ENCODE measurements at regions not wholly inside any gene's neighbourhood (a gene's known extent, or its start where the extent isn't known, plus 50 kb on each side); places are given as distances from the start of the nearest gene placed in this dataset.

DNA sequence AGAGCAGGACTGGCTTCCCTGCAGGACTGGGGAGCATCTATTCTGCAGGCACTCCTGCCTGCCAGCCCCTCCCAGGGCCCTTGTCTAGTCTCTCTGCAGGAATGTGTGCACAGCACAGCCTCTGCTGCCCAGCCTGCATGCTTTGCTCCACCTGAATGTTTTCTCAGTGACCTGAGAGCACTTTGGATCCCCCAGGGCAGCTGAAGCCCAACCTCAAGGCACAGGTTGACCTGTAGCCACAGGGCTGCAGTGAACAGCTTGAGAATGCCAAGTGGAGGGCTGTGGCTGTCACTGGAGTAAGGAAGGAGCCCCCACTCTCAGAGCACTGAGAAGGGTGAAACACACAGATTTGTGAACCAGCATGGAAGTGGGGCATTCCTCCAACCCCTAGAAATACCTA is 760.2 kb downstream of the STIM2 start:
- no peak for ATAC-seq (replicated peaks; ENCODE audit: extremely low read depth, poor library complexity, severe bottlenecking)
- no peak for DNase-seq (ENCODE audit: low spot score in 2 of 2)
- Mint-ChIP-seq H3K36me3 (ENCODE audit: insufficient read depth) (peaks cover 2% of the 10 kb centered on the region), H3K27ac (ENCODE audit: low read depth) (no peak overlapping the region), H3K4me3 (no peak overlapping the region), H3K27me3 (no peaks in the 10 kb centered on the region), H3K4me1 (no peaks in the 10 kb centered on the region), H3K9me3 (peaks cover 23% of the 10 kb centered on the region)

DNA sequence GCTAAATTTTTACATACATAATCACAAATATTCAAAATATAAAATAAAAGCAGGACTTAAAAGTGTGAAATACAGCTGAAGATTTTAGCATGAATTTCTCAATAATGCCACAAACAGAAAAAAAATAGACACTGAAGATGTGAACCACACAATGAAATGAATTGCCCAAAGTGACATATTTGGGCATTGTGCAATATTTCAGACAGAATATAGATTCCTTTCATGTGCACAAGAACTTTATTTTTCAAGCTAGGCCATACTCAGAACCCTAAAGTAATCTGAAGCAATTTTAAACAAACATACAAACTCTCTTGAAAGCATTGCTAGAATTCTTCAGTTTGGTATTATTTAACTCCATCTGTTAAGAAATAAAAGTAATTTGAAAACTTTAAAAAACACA is 764.1 kb downstream of the STIM2 start:
- Mint-ChIP-seq H3K27ac (ENCODE audit: low read depth) (no peak overlapping the region), H3K36me3 (ENCODE audit: insufficient read depth) (peaks cover 2% of the 10 kb centered on the region), H3K4me3 (no peak overlapping the region), H3K27me3 (no peaks in the 10 kb centered on the region), H3K9me3 (peaks cover 23% of the 10 kb centered on the region), H3K4me1 (no peaks in the 10 kb centered on the region)
- DNase-seq (ENCODE audit: low spot score in 2 of 2) (no peak), ATAC-seq (replicated peaks; ENCODE audit: extremely low read depth, poor library complexity, severe bottlenecking) (no peak)

DNA sequence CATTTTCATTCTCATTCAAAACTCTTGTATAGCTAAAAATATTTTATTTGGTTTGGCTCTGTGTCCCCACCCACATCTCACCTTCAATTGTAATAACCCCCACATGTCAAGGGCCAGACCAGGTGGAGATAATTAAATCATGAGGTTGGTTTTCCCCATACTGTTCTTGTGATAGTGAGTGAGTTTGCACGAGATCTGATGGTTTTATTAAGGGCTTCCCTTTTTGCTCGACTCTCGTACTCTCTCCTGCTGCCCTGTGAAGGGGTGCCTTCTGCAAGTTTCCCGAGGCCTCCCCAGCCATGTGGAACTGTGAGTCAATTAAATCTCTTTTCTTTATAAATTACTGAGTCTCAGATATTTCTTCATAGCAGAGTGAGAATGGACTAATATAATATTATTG is 768.0 kb downstream of the STIM2 start:
- H3K36me3 Mint-ChIP-seq (ENCODE audit: insufficient read depth) = no peaks in the 10 kb centered on the region
- peaks cover 7% of the 10 kb centered on the region for H3K9me3 Mint-ChIP-seq
- H3K4me3 Mint-ChIP-seq = no peak overlapping the region
- no peaks in the 10 kb centered on the region for H3K27me3 Mint-ChIP-seq
- ATAC-seq (replicated peaks; ENCODE audit: extremely low read depth, poor library complexity, severe bottlenecking) = no peak
- DNase-seq (ENCODE audit: low spot score in 2 of 2) = no peak
- no peaks in the 10 kb centered on the region for H3K4me1 Mint-ChIP-seq
- H3K27ac Mint-ChIP-seq (ENCODE audit: low read depth) = no peak overlapping the region

DNA sequence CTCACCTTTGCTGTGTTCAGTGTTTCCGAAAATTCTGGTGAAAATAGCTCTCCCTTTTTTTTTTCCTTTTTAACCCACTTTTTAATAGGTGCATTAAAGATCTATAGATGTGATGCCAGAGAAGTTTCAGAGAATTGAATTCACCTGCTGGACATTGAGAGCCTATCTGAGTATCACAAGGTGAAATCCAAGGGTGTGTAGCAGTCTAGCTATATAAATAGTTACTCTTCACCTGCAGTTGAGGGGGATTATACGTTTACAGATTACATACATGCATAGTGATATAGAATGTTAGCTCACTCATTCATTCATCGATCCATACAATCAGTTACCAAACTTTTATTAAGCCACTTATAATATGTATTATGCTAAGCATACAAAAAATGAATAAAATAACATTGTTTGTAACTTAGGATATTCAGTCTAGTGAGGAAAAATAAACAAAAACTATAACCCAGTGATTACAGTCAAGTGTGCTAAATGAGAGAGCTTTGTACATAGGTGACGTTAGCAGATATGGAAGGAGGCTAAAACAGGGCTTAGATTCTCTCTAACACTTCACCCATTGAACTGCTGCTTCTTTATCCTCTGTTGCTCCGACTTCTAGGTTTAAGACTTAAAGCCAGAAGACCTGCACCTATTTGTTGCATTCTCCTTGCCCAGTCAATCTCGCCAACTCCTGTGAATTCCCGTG is 769.0 kb downstream of the STIM2 start:
- no peak overlapping the region for H3K27ac Mint-ChIP-seq (ENCODE audit: low read depth)
- H3K4me3 Mint-ChIP-seq = no peak overlapping the region
- no peaks in the 10 kb centered on the region for H3K4me1 Mint-ChIP-seq
- no peak for ATAC-seq (replicated peaks; ENCODE audit: extremely low read depth, poor library complexity, severe bottlenecking)
- no peaks in the 10 kb centered on the region for H3K36me3 Mint-ChIP-seq (ENCODE audit: insufficient read depth)
- H3K9me3 Mint-ChIP-seq = peaks cover 7% of the 10 kb centered on the region
- no peaks in the 10 kb centered on the region for H3K27me3 Mint-ChIP-seq
- no peak for DNase-seq (ENCODE audit: low spot score in 2 of 2)

DNA sequence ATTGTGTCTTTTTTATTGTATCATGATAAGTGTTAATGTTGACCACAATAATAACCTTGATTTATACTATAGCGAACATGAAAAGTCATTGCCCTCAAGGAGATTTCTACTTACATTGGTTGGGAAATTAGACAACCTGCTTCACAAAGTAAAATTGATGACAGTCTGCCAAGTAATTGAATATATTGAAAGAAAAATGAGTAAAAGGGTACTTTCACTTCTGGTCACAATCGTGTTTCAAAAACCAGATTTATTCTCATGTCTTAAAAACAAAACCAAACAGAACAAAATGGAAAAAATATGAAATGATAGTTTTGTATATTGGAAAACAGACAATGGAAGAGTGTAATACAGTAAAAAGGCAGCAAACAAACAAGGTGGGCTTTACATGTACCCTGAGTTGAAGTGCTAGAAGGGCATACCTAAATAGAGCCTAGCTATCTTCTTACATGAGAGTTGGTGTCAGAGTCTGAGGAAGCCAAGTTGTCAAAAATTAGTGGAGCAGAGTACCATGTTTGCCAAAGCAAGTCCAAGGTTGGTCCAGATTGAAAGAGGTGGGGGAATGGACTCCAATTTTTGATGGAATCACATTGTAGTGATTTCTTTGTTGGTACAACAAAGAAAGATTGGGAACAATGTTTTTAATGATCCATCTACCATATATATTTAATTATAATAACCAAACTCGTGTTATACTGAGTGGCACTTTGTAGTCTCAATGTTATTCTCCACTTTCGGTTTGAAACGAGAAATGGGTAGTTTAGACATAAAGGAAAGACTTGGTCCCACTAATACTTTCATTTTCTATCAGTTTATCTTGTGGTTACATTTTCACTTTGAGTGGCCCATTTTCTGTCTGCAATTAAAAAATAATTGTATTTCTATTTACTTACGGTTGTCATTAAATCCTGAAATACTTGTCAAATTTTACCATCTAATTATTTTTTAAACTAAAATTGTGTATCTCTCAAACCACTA is 775.6 kb downstream of the STIM2 start:
- DNase-seq (ENCODE audit: low spot score in 2 of 2) (no peak), ATAC-seq (replicated peaks; ENCODE audit: extremely low read depth, poor library complexity, severe bottlenecking) (no peak)
- Mint-ChIP-seq H3K9me3 (peaks cover 5% of the 10 kb centered on the region), H3K4me3 (no peak overlapping the region), H3K4me1 (no peaks in the 10 kb centered on the region), H3K36me3 (ENCODE audit: insufficient read depth) (no peaks in the 10 kb centered on the region), H3K27me3 (no peaks in the 10 kb centered on the region), H3K27ac (ENCODE audit: low read depth) (no peak overlapping the region)

DNA sequence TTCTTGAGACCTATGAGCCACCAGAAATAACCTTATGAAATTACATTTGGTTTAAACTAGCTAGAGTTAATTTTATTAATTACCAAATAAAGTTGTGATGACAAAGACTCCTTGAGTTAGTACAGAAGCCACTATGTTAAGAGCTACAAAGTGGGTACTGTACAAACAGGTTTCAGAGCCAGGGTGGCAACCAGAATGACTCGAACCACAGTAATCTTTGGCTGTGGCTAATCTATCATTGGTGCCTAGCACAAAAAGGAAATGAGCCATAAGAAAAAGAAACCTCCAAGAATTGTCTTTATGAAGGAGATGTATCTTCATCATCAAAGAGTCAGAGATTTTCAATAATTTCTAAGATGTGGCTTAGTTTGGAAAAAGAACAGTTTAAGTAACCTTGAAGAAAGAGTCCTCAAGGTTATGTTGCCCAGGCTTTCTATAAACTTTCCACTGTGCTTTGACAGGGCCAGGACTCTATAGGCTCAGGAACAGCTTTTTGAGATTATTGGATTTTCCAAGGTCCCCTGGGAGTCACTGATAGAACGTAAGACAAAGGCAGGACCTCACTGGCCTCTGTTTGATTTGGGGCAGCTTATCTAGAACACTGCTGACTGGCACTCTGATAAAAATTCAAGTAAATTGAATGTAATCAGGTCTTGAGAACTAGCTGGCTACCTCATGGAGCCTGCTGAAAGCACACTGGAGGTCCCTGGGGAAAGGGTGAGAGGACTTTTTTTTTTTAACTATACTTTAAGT is 777.7 kb downstream of the STIM2 start:
- H3K4me1 Mint-ChIP-seq = no peaks in the 10 kb centered on the region
- ATAC-seq (replicated peaks; ENCODE audit: extremely low read depth, poor library complexity, severe bottlenecking) = no peak
- H3K9me3 Mint-ChIP-seq = peaks cover 11% of the 10 kb centered on the region
- no peaks in the 10 kb centered on the region for H3K36me3 Mint-ChIP-seq (ENCODE audit: insufficient read depth)
- no peak for DNase-seq (ENCODE audit: low spot score in 2 of 2)
- no peaks in the 10 kb centered on the region for H3K27me3 Mint-ChIP-seq
- no peak overlapping the region for H3K4me3 Mint-ChIP-seq
- H3K27ac Mint-ChIP-seq (ENCODE audit: low read depth) = no peak overlapping the region

DNA sequence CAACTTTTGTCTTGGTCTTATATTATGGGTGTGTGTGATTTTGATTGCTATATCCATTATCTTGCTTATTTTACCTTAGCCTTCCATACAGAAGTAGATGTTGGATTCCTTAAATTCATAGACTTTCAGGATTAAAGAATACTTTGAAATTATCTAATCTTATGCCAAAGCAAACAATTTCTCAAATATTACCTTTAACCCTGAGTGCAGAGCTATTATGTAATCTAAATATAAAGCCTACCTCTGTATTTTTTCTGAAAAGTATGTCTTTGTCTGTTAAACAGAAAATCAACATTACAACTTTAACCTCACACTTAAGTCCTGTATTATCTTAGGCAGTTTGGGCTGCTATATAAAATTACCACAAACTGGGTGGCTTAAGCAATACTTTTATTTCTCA is 782.5 kb downstream of the STIM2 start:
- no peak overlapping the region for H3K27ac Mint-ChIP-seq (ENCODE audit: low read depth)
- H3K27me3 Mint-ChIP-seq = no peaks in the 10 kb centered on the region
- H3K4me1 Mint-ChIP-seq = no peaks in the 10 kb centered on the region
- H3K36me3 Mint-ChIP-seq (ENCODE audit: insufficient read depth) = no peaks in the 10 kb centered on the region
- ATAC-seq (replicated peaks; ENCODE audit: extremely low read depth, poor library complexity, severe bottlenecking) (no peak), DNase-seq (ENCODE audit: low spot score in 2 of 2) (no peak)
- H3K9me3 Mint-ChIP-seq = peaks cover 6% of the 10 kb centered on the region
- H3K4me3 Mint-ChIP-seq = no peak overlapping the region

DNA sequence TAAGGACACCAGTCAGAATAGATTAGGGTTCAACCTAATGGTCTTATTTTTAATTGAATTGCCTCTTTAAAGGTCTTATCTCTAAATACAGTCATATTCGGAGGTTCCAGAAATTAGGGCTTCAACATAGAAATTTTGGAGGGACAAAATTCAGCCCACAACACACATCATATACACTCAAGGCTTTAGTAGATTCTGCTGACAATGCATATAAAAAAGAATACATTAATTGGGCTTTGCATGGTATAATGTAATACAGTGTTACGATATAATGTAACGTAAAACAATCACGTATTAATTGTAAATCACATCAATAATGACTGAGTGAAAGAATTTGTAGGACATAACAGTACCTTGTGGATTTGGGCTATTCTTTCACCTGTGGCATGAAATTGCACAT is 787.8 kb downstream of the STIM2 start:
- no peak overlapping the region for H3K4me3 Mint-ChIP-seq
- no peak for ATAC-seq (replicated peaks; ENCODE audit: extremely low read depth, poor library complexity, severe bottlenecking)
- no peak for DNase-seq (ENCODE audit: low spot score in 2 of 2)
- H3K27me3 Mint-ChIP-seq = no peaks in the 10 kb centered on the region
- no peaks in the 10 kb centered on the region for H3K4me1 Mint-ChIP-seq
- H3K27ac Mint-ChIP-seq (ENCODE audit: low read depth) = no peak overlapping the region
- peaks cover 6% of the 10 kb centered on the region for H3K9me3 Mint-ChIP-seq
- H3K36me3 Mint-ChIP-seq (ENCODE audit: insufficient read depth) = no peaks in the 10 kb centered on the region

DNA sequence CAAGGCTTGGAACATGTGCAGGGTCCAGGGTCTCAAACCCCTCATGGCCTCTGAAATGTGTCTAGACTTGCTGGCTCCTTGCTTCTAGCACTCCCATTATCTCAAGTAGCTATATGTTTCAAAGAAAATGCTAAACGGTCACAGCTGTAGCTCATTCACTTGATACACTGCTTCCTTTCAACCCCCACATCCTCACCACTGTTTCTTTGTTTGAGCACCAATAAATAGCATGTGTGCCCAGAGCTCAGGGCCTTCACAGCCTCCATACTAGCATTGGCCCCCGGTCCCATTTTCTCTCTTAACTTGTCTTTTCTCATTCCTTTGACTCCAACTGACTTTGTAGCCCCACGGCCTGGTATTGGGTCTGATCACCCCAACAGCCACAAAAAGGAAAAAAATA is 801.8 kb downstream of the STIM2 start:
- Mint-ChIP-seq H3K4me1 (no peaks in the 10 kb centered on the region), H3K27ac (ENCODE audit: low read depth) (no peak overlapping the region), H3K9me3 (peaks cover 16% of the 10 kb centered on the region), H3K27me3 (no peaks in the 10 kb centered on the region), H3K36me3 (ENCODE audit: insufficient read depth) (no peaks in the 10 kb centered on the region), H3K4me3 (no peak overlapping the region)
- DNase-seq (ENCODE audit: low spot score in 2 of 2) (no peak), ATAC-seq (replicated peaks; ENCODE audit: extremely low read depth, poor library complexity, severe bottlenecking) (no peak)

DNA sequence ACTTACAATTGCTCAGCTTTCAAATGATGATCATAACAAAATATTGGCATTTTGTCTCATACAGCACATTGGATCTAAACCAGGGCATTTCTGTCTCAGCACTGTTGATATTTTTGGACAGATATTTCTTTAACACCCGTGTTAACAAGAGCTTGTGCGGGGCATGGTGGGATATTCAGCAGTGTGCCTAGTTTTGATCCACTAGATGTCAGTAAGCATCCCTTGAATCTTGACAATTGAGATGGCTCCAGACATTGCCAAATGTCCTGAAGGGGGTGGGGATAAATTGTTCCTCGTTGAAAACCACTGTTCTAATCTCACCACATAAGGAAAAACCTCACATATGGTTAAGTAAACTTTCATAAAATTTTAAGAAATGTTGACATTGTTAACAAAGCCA is 806.3 kb downstream of the STIM2 start:
- Mint-ChIP-seq H3K4me1 (no peaks in the 10 kb centered on the region), H3K9me3 (peaks cover 28% of the 10 kb centered on the region)

DNA sequence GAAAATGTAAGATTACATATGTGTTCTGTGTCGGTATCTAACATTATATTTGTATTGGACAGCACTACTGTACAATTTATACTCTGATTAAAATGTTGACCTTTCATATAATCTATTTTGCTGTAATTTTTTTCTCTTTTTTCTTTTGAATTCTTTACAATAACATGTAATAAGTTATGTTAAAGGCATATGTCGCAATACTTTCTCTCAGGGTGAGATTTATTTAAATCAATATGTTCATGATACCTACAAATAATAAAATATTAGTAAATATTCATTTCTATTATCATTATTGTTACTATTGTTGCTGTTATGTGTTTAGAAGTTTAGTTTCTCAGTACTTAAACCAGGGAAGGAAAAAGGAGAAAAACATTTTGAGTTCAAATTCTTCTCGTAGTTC is 807.4 kb downstream of the STIM2 start:
- Mint-ChIP-seq H3K9me3 (peaks cover 19% of the 10 kb centered on the region), H3K36me3 (ENCODE audit: insufficient read depth) (no peaks in the 10 kb centered on the region), H3K4me3 (no peak overlapping the region), H3K27ac (ENCODE audit: low read depth) (no peak overlapping the region), H3K4me1 (no peaks in the 10 kb centered on the region), H3K27me3 (no peaks in the 10 kb centered on the region)
- ATAC-seq (replicated peaks; ENCODE audit: extremely low read depth, poor library complexity, severe bottlenecking) = no peak
- DNase-seq (ENCODE audit: low spot score in 2 of 2) = no peak

More for the DNA sequence above, 806.3 kb downstream of the STIM2 start:
- DNase-seq (ENCODE audit: low spot score in 2 of 2) = no peak
- no peaks in the 10 kb centered on the region for H3K27me3 Mint-ChIP-seq
- no peak for ATAC-seq (replicated peaks; ENCODE audit: extremely low read depth, poor library complexity, severe bottlenecking)
- H3K36me3 Mint-ChIP-seq (ENCODE audit: insufficient read depth) = no peaks in the 10 kb centered on the region
- H3K4me3 Mint-ChIP-seq = no peak overlapping the region
- no peak overlapping the region for H3K27ac Mint-ChIP-seq (ENCODE audit: low read depth)

DNA sequence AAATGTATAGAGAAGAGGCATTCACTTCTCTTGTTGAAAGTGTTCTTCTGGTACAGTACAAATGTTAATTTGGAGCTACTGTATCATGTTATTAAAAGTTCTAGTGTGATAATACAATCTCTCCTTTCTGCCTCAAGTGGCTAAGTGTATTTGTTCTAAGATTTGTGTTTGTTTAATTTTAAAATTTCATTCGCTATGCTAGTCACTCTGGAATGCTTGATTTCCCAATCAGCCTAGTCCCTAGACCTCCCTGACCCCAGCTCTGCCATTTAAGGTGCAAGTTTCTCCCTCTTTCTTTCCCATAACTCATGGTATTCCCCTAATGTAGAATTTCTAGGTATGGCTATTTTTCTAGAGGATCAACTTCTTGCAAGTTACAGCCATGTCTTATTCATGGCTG is 817.4 kb downstream of the STIM2 start:
- Mint-ChIP-seq H3K36me3 (ENCODE audit: insufficient read depth) (no peaks in the 10 kb centered on the region), H3K4me3 (no peak overlapping the region), H3K9me3 (peaks cover 13% of the 10 kb centered on the region), H3K27ac (ENCODE audit: low read depth) (no peak overlapping the region), H3K4me1 (no peaks in the 10 kb centered on the region), H3K27me3 (no peaks in the 10 kb centered on the region)
- no peak for DNase-seq (ENCODE audit: low spot score in 2 of 2)
- no peak for ATAC-seq (replicated peaks; ENCODE audit: extremely low read depth, poor library complexity, severe bottlenecking)
